WTC11 (cell line): ENCODE measurements at regions not wholly inside any gene's neighbourhood (a gene's known extent, or its start where the extent isn't known, plus 50 kb on each side); places are given as distances from the start of the nearest gene placed in this dataset.

Experiments used
- ATAC-seq: fragments of 200-7000 bp; cut with Tn5 transposase; 2 replicates; pipeline ENCODE4 v1.10.0; 2021; ENCODE audit warnings: mild to moderate bottlenecking, moderate library complexity
- CTCF ChIA-PET: fragments of 300-600 bp; sonication (Branson Sonifier 250); formaldehyde crosslinking; loops from one replicate; lab custom pipeline; 2021; ENCODE audit warnings: antibody characterized with exemption; lab: Charles Lee
- POLR2A ChIA-PET: fragments of 350-600 bp; sonication (Branson Sonifier 250); formaldehyde crosslinking; loops from one replicate; lab custom pipeline; 2021; ENCODE audit warnings: antibody characterized with exemption; lab: Charles Lee
- DNase-seq: peaks from one replicate; pipeline ENCODE4 v3.0.0; 2021; ENCODE audit warnings: low spot score
- H3K27ac Mint-ChIP-seq: 2 replicates; pipeline ENCODE4 v1.8.0; 2021; ENCODE audit warnings: mixed read lengths
- H3K27me3 Mint-ChIP-seq: 2 replicates; pipeline ENCODE4 v1.8.0; 2021; ENCODE audit warnings: low read depth, mild to moderate bottlenecking, moderate library complexity, mixed read lengths
- H3K36me3 Mint-ChIP-seq: 2 replicates; pipeline ENCODE4 v1.8.0; 2021; ENCODE audit warnings: mixed read lengths
- H3K4me1 Mint-ChIP-seq: 2 replicates; pipeline ENCODE4 v1.8.0; 2022; ENCODE audit warnings: mixed read lengths
- H3K4me3 Mint-ChIP-seq: 2 replicates; pipeline ENCODE4 v1.8.0; 2021; ENCODE audit warnings: mild to moderate bottlenecking, moderate library complexity, mixed read lengths
- H3K9me3 Mint-ChIP-seq: 2 replicates; pipeline ENCODE4 v1.8.0; 2021; ENCODE audit warnings: mixed read lengths
- AR ChIP-seq: fragments of 250-450 bp; sonication (Bioruptor Pico); IDR thresholded peaks from 2 replicates; pipeline ENCODE4 v1.9.0; 2021; ENCODE audit warnings: mild to moderate bottlenecking
- ARID4B ChIP-seq: sonication (generic); formaldehyde crosslinking; IDR thresholded peaks from 2 replicates; pipeline ENCODE4 v1.8.0; 2023; ENCODE audit warnings: missing genetic modification reagents, mild to moderate bottlenecking, borderline replicate concordance
- ATF2 ChIP-seq: sonication (generic); formaldehyde crosslinking; IDR thresholded peaks from 2 replicates; pipeline ENCODE4 v1.8.1; 2022; ENCODE audit warnings: low read depth, missing genetic modification reagents, borderline replicate concordance
- CREM ChIP-seq: sonication (generic); formaldehyde crosslinking; IDR thresholded peaks from 2 replicates; pipeline ENCODE4 v1.8.1; 2022; ENCODE audit warnings: mild to moderate bottlenecking, missing genetic modification reagents, moderate library complexity
- E2F5 ChIP-seq: sonication (generic); formaldehyde crosslinking; IDR thresholded peaks from 2 replicates; pipeline ENCODE4 v1.8.1; 2022; ENCODE audit warnings: mild to moderate bottlenecking, moderate library complexity, missing genetic modification reagents
- ELF4 ChIP-seq: sonication (generic); formaldehyde crosslinking; IDR thresholded peaks from 2 replicates; pipeline ENCODE4 v1.8.1; 2022; ENCODE audit warnings: low read depth, mild to moderate bottlenecking, moderate library complexity, missing genetic modification reagents
- GABPB1 ChIP-seq: sonication (generic); formaldehyde crosslinking; IDR thresholded peaks from 2 replicates; pipeline ENCODE4 v1.8.1; 2023; ENCODE audit warnings: mild to moderate bottlenecking, missing genetic modification reagents
- HMGA2 ChIP-seq: fragments of 250-450 bp; sonication (Bioruptor Pico); IDR thresholded peaks from 2 replicates; pipeline ENCODE4 v1.4.0; 2021; ENCODE audit warnings: mild to moderate bottlenecking, moderate library complexity
- IRF2 ChIP-seq: sonication (generic); formaldehyde crosslinking; IDR thresholded peaks from 2 replicates; pipeline ENCODE4 v1.8.0; 2022; ENCODE audit warnings: low read depth, missing genetic modification reagents, borderline replicate concordance
- MXD4 ChIP-seq: fragments of 250-450 bp; sonication (Bioruptor Pico); IDR thresholded peaks from 2 replicates; pipeline ENCODE4 v1.8.0; 2021; ENCODE audit warnings: mild to moderate bottlenecking, moderate library complexity, borderline replicate concordance
- NFATC4 ChIP-seq: fragments of 250-450 bp; sonication (Bioruptor Pico); IDR thresholded peaks from 2 replicates; pipeline ENCODE4 v1.9.0; 2021; ENCODE audit warnings: mild to moderate bottlenecking
- NR3C1 ChIP-seq: sonication (generic); formaldehyde crosslinking; conservative IDR thresholded peaks from 2 replicates; pipeline ENCODE4 v1.8.1; 2023; ENCODE audit warnings: low read depth, mild to moderate bottlenecking, missing genetic modification reagents
- PREB ChIP-seq: sonication (generic); formaldehyde crosslinking; IDR thresholded peaks from 2 replicates; pipeline ENCODE4 v1.8.1; 2022; ENCODE audit warnings: mild to moderate bottlenecking, missing genetic modification reagents, moderate library complexity, borderline replicate concordance
- PRRX2 ChIP-seq: fragments of 250-450 bp; sonication (Bioruptor Pico); IDR thresholded peaks from 2 replicates; pipeline ENCODE4 v1.8.0; 2021; ENCODE audit warnings: mild to moderate bottlenecking
- RELA ChIP-seq: sonication (generic); formaldehyde crosslinking; IDR thresholded peaks from 2 replicates; pipeline ENCODE4 v1.8.1; 2022; ENCODE audit warnings: missing genetic modification reagents, mild to moderate bottlenecking, borderline replicate concordance
- RORB ChIP-seq: fragments of 250-450 bp; sonication (Bioruptor Pico); IDR thresholded peaks from 2 replicates; pipeline ENCODE4 v1.9.0; 2021; ENCODE audit warnings: mild to moderate bottlenecking
- SMAD4 ChIP-seq: sonication (generic); formaldehyde crosslinking; IDR thresholded peaks from 2 replicates; pipeline ENCODE4 v1.8.0; 2022; ENCODE audit warnings: mild to moderate bottlenecking, missing genetic modification reagents
- ZNF219 ChIP-seq: sonication (generic); formaldehyde crosslinking; IDR thresholded peaks from 2 replicates; pipeline ENCODE4 v1.8.0; 2023; ENCODE audit warnings: missing genetic modification reagents, mild to moderate bottlenecking, borderline replicate concordance
- ZNF232 ChIP-seq: sonication (generic); formaldehyde crosslinking; IDR thresholded peaks from 2 replicates; pipeline ENCODE4 v1.8.0; 2022; ENCODE audit warnings: mild to moderate bottlenecking, missing genetic modification reagents
- ZNF263 ChIP-seq: sonication (generic); formaldehyde crosslinking; IDR thresholded peaks from 2 replicates; pipeline ENCODE4 v1.8.1; 2022; ENCODE audit warnings: low read depth, mild to moderate bottlenecking, moderate library complexity, missing genetic modification reagents
- ZNF532 ChIP-seq: fragments of 250-450 bp; sonication (Bioruptor Pico); IDR thresholded peaks from 2 replicates; pipeline ENCODE4 v1.9.0; 2021; ENCODE audit warnings: mild to moderate bottlenecking, borderline replicate concordance
- ZNF671 ChIP-seq: fragments of 250-450 bp; sonication (Bioruptor Pico); IDR thresholded peaks from 2 replicates; pipeline ENCODE4 v1.8.0; 2021; ENCODE audit warnings: mild to moderate bottlenecking

- ChIA-PET CTCF (interaction anchor here (0.6 to 2.5 kb wide), 3 partner anchors 29 to 808 kb away, joined by 4 to 8 read pairs (median 5); no protein-coding TSS in a partner anchor), POLR2A (no interaction called here)
- Mint-ChIP-seq H3K4me1 (peaks cover 23% of the 10 kb centered on the region), H3K9me3 (no peaks in the 10 kb centered on the region), H3K4me3 (no peak overlapping the region), H3K27ac (no peak overlapping the region), H3K27me3 (no peaks in the 10 kb centered on the region), H3K36me3 (no peaks in the 10 kb centered on the region)
- no peak for TF ChIP-seq IRF2 (CRISPR knock-in tag)
- TF ChIP-seq NR3C1 (CRISPR knock-in tag), result no peak
- no peak for TF ChIP-seq ZNF219 (CRISPR knock-in tag)
- no peak for TF ChIP-seq SMAD4
- no peak for TF ChIP-seq RELA (CRISPR knock-in tag)
- TF ChIP-seq AR (CRISPR knock-in tag), result no peak
- no peak for TF ChIP-seq RORB (CRISPR knock-in tag)
- no peak for TF ChIP-seq PRRX2 (CRISPR knock-in tag)
- no peak for TF ChIP-seq ZNF671 (CRISPR knock-in tag)
- no peak for TF ChIP-seq ELF4 (CRISPR knock-in tag)
- no peak for TF ChIP-seq ZNF263 (CRISPR knock-in tag)
- no peak for TF ChIP-seq GABPB1 (CRISPR knock-in tag)
- TF ChIP-seq CREM (CRISPR knock-in tag), result no peak
- no peak for TF ChIP-seq NFATC4 (CRISPR knock-in tag)
- DNase-seq, result no peak
- no peak for ATAC-seq
Measured at GRCh38 chr1:29878501-29878900, 642.2 kb downstream of the PTPRU start.

GRCh38 chr1:29876902-29877301, 640.6 kb downstream of the PTPRU start:
- H3K9me3 Mint-ChIP-seq, result no peaks in the 10 kb centered on the region
- TF ChIP-seq ZNF532, result no peak
- no peak for TF ChIP-seq ARID4B (CRISPR knock-in tag)
- no peak for TF ChIP-seq MXD4 (CRISPR knock-in tag)
- no peak for TF ChIP-seq ATF2 (CRISPR knock-in tag)
- TF ChIP-seq PREB (CRISPR knock-in tag), result no peak
- no peak for TF ChIP-seq E2F5
- no peak for TF ChIP-seq HMGA2 (CRISPR knock-in tag)
- TF ChIP-seq ZNF232 (CRISPR knock-in tag), result no peak

More at GRCh38 chr1:29876902-29877301, 640.6 kb downstream of the PTPRU start:
- Mint-ChIP-seq H3K4me3 (no peak overlapping the region), H3K36me3 (no peaks in the 10 kb centered on the region), H3K4me1 (peaks cover 23% of the 10 kb centered on the region), H3K27ac (0 out of 2 replicates have a peak overlapping the region, but pooled peaks have one; percentile 50), H3K27me3 (no peaks in the 10 kb centered on the region)
- CTCF ChIA-PET, result interaction anchor here (0.6 to 2.5 kb wide), 18 partner anchors 9 to 503 kb away, joined by 3 to 12 read pairs (median 4); no protein-coding TSS in a partner anchor
- ATAC-seq (peak; percentile 97), DNase-seq (peak; percentile 56)
- POLR2A ChIA-PET, result no interaction called here
